ENCODE measurements at regions not wholly inside any gene's neighbourhood (a gene's known extent, or its start where the extent isn't known, plus 50 kb on each side); places are given as distances from the start of the nearest gene placed in this dataset.

GRCh38 chr13:22357132-22357531 lies 686.3 kb downstream of the FGF9 start:
- no peak for DNase-seq (ENCODE audit: low read depth in 2 of 3, low spot score in 2 of 3)

DNA sequence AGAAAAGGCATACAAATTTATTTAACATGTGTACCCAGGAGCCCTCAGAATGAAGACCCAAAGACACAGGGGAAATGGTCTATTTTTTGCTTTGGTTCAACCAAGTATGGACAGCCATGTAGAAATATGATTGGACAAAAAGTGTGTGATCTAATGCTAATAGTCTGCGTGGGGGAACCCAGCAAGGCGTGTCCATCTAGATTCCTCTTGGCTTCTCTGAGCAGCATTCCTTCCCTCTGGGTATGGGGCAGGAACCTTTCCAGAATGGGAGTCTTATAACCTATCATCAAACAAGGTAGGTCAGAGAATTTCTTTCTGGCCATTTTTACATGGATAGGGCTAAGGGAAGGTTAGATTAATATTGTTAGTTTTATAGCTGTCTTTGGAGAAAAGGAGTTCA lies 698.2 kb downstream of the FGF9 start:
- no peak for DNase-seq (ENCODE audit: low read depth in 2 of 3, low spot score in 2 of 3)

- no peak for DNase-seq (ENCODE audit: low read depth in 2 of 3, low spot score in 2 of 3)
Observed at GRCh38 chr13:22369840-22370239, 699.0 kb downstream of the FGF9 start.

DNA sequence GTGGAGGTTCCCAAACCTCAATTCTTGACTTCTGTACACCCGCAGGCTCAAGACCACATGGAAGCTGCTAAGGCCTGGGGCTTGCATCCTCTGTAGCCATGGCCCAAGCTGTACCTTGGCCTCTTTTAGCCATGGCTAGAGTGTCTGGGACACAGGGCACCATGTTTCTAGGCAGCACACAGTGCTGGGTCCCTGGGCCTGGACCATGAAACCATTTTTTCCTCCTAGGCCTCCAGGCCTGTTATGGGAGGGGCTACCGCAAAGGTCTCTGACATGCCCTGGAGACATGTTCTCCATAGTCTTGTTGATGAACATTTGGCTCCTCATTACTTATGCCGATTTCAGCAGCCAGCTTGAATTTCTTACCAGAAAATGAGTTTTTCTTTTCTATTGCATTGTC lies 701.4 kb downstream of the FGF9 start:
- DNase-seq (ENCODE audit: low read depth in 2 of 3, low spot score in 2 of 3): no peak

GRCh38 chr13:22375151-22375550 lies 704.3 kb downstream of the FGF9 start:
- no peak for DNase-seq (ENCODE audit: low read depth in 2 of 3, low spot score in 2 of 3)

DNA sequence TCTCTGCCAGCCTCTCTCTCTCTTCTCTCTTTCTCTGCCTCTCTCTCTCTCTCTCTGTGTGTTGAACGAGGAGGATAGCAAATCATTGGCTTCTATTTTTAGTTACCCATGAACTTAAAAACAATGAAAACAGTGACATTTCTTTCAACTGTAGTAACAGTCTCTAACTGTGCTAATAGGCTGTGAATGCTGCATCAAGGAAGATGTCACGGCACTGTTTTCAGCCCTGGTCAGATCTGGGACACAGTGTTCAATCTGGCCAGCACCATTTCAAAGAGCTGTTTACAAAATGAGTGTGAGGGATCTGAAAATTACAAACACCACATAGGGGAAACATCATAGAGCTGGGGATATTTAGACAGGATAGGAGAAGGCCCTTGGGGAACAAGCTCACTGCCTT lies 717.0 kb downstream of the FGF9 start:
- no peak for DNase-seq (ENCODE audit: low read depth in 2 of 3, low spot score in 2 of 3)

DNA sequence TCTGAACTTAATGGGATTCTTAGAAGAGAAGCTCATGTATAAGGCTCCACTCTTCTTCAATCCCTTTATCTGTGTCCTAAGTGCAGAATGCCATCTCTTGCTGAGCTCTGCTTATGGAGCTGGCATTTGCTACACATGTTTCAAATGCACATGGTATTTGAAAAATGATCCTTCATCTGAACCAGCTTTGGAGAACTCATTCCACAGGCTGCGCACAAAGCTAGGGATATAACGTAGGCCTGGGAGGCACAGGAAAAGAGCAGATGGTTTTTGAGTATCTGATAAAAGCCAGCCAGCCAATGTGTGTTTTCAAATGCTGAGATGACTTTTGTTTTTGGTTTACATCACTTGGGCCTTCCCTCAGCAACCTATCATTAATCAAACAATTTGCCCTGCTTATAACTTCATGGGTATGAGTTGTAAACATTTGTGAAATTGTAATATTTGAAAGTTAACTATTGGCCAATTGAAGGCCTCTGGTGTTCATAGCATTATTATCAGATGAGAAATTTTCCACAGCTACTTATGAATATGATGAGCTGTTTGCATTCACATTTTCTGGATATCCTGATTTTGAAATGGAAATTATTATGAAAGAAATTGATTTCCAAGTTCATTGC lies 729.0 kb downstream of the FGF9 start:
- DNase-seq (ENCODE audit: low read depth in 2 of 3, low spot score in 2 of 3): no peak

- no peak for DNase-seq (ENCODE audit: low read depth in 2 of 3, low spot score in 2 of 3)
Observed at GRCh38 chr13:22402682-22403081, 731.8 kb downstream of the FGF9 start.

- DNase-seq (ENCODE audit: low read depth in 2 of 3, low spot score in 2 of 3): no peak
Observed at GRCh38 chr13:22403144-22403543, 732.3 kb downstream of the FGF9 start.

DNA sequence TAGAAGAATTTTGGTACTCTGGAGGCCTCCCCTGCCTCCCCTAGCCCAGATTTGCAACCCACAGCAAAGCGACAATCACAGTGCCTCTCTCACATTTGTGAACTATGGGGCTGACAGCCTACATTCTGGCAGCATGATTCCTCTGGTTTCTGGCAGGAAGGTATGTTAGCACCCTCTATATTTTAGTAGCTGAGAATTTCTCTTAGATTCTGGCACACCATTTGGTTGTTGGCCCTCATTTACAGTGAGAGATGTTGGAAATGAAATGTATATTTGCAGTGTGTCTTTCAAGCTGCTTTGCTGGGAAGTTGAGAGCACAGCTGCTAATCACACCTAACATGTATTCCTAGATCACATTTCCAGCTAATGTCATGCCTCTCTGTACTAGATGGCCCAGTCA lies 735.0 kb downstream of the FGF9 start:
- DNase-seq (ENCODE audit: low read depth in 2 of 3, low spot score in 2 of 3): no peak

DNA sequence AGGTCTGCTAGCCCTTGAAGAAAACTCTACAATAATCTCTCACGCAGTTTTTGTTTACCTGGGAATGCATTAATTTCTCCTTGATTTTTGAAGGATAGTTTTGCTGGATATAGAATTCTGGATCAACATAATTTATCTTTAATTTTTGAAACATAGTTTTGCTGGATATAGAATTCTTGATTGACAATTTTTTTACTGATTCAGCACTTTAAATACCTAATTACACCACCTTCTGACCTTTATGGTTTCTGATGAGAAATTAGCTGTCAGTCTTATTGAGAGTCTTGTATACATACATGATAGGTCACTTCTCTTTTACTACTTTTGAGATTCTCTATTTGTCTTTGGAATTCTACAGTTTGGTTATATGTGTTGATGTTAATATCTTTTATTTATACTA lies 741.6 kb downstream of the FGF9 start:
- DNase-seq (ENCODE audit: low read depth in 2 of 3, low spot score in 2 of 3): no peak

DNA sequence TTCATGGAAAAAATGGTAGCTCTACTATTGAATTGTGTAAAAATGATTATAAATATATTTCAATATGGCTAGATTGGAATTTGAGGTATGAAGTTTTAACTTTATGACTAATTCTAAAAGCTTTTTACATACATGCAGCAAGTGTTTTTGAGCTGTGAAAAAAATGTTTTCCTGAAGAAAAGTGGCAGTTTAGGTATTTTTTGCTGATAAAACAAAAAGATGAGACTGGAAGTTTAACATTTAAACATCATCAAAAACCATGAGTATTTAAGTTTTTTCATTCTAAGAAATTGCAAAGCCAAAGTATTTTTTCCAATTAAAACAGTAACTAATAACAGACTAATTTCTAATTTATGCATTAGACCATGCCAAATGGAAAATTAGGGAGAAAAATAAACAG lies 751.1 kb downstream of the FGF9 start:
- no peak for DNase-seq (ENCODE audit: low read depth in 2 of 3, low spot score in 2 of 3)

- DNase-seq (ENCODE audit: low read depth in 2 of 3, low spot score in 2 of 3): no peak
Observed at GRCh38 chr13:22422712-22423111, 751.8 kb downstream of the FGF9 start.

DNA sequence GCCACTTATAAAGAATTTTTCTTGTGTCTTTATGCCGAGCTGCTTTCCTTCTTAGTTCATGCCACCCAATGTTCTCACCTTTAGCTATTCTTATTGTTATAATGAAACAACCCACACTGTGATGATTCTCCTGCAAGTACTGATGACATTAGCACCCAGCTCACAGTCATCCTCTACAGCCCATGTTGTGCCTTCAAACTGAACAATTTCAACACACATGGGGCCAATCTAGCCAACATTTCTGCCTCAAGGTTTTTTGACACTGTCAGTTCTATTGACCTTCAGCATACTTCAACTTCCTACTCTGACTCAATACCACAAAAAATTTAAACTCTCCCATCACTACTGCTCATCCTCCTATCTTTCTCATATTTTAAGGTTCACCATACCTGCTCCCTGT lies 752.4 kb downstream of the FGF9 start:
- no peak for DNase-seq (ENCODE audit: low read depth in 2 of 3, low spot score in 2 of 3)

DNA sequence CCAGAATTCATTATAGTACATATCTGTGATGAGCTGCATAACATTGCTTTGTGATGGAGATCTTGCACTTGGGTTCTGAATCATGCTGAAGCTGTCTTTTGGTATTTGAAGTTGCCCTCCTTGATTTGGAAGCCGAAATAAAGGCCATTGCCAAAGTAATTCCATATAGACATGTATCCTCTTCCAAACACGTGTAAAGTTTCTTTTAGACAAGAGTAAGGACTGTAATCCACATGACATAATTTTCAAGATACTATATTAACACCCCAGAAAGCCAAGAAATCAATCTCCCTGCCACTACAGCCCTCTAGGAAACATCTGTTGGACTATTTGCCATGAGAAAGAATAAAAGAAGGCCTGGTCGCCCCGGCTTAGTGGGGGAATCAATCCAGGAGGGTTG lies 754.2 kb downstream of the FGF9 start:
- DNase-seq (ENCODE audit: low read depth in 2 of 3, low spot score in 2 of 3): no peak

DNA sequence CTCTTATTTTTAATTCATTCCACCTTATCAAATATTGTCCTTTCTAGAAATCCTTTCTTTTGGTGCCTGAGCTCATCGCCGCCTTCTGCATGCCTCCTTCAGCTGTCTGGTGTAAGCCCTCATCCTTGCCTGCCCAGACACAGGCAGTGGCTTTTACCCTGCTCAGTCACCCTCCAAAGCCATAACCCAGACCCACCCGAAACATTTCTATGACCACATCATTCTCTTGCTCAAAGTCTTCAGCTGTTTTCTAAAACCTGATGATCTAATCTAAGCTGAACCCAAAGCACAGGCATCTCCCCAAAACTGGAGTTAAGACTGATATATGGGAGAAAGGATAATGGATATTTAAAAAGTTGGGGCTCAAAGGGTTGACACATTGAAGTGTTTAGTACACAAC lies 753.7 kb upstream of the SGCG start:
- DNase-seq (ENCODE audit: low read depth in 2 of 3, low spot score in 2 of 3): no peak

DNA sequence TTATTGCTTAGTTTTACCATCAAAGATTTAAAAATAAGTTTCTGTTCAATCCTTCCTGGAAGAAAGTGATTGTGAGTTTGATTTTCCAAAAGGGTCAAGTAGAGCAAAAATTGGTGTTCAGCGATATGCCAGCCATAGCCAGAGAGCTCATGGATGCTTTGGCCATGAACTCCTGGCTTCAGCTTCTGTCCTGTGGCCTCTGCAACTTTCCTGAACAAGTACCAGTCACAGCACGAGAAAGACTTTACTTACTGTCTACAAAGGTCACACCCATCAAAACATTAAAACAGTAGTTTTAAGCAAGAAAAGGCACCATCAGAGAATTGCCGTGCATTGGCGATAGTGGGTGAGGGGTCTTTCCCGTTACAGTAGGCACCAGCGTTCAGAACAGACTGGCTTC lies 753.0 kb upstream of the SGCG start:
- DNase-seq (ENCODE audit: low read depth in 2 of 3, low spot score in 2 of 3): no peak

DNA sequence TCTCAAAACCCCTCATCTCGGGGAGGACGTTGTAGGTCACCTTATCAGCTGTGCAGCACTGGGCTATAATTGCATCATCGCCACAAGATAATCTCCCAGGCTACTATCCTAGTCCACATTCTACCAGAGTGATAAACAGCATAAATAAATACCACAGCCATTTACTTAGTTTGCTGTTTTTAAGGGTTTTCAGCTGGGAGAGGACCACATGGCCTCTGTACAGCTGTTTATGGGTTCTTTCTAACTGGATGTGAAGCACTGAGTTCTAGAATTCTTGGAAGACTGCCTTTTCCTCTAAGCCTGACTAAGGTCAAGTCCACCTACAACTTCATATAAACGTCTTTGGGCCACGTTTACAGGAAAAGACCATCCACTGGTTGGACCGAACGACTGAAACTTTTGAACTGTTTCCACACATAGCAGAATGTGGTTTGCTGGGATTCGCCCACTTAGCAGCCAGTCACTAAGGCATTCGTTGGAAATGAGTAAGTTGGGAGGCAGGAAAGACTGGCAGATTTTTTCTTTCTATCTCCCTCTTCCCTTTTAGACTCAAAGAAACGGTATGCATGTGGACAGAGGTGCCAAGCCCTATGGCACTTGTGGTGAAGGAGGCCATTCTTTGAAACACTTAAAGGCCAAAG lies 752.5 kb upstream of the SGCG start:
- DNase-seq (ENCODE audit: low read depth in 2 of 3, low spot score in 2 of 3): no peak

GRCh38 chr13:22432690-22433089 lies 748.1 kb upstream of the SGCG start:
- DNase-seq (ENCODE audit: low read depth in 2 of 3, low spot score in 2 of 3): no peak

GRCh38 chr13:22447132-22447886 lies 733.5 kb upstream of the SGCG start:
- no peak for DNase-seq (ENCODE audit: low read depth in 2 of 3, low spot score in 2 of 3)

DNA sequence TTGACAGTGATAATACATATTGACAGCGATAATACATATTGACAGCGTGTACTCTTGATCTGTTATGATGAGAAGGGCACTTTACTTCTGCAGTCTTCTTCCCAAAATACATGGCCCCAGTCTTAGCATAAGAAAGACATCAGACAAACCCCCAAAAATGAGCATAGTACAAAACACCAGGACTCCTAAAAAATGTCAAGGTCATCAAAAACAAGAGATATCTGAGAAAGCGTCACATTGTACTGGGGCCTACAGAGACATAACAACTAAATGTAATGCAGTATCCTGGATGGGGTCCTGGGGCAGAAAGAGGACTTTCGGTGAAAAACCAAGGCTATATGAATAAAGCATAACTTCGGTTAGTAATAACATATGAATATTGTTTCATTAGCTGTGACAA lies 731.5 kb upstream of the SGCG start:
- DNase-seq (ENCODE audit: low read depth in 2 of 3, low spot score in 2 of 3): no peak

GRCh38 chr13:22451327-22451741 lies 729.4 kb upstream of the SGCG start:
- no peak for DNase-seq (ENCODE audit: low read depth in 2 of 3, low spot score in 2 of 3)
